Fibroblast of lung (primary cell): ENCODE measurements at regions not wholly inside any gene's neighbourhood (a gene's known extent, or its start where the extent isn't known, plus 50 kb on each side); places are given as distances from the start of the nearest gene placed in this dataset.

ENCODE experiments used
- CTCF ChIP-seq, 2 donors: IDR thresholded peaks in 1 of 2; conservative IDR thresholded peaks in 1 of 2; 1 replicate in 1 of 2; 2 replicates in 1 of 2; pipeline ENCODE4 v1.5.1; 2011 to 2012; ENCODE audit warnings: low read length in 2 of 2, control low read depth in 1 of 2, inconsistent platforms in 1 of 2, low read depth in 1 of 2, mild to moderate bottlenecking in 1 of 2
- EZH2 ChIP-seq: IDR thresholded peaks from 2 replicates; pipeline ENCODE4 v1.5.1; 2012; ENCODE audit warnings: low read length, control low read depth, mild to moderate bottlenecking; ENCODE audit errors: missing control alignments

DNA sequence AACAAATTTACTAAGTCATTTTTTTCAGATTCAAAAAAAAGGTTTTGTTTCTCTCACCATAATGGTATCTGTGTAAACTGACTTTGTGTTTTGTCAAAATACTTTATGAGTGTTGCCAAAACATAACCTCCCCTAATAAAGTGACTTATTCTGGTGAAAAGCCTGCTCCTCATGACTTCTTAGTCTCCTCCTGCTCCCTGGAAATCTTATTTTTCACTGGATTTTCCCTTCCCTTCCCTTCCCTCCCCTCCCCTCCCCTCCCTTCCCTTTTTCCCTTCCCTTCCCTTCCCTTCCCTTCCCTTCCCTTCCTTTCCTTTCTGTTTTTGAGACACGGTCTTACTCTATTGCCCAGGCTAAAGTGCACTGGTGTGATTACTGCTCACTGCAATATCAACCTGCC is 650.1 kb upstream of the GHITM start:
- TF ChIP-seq CTCF (conservative IDR thresholded peaks at IDR 0.05 in 1 of 2, IDR thresholded peaks at IDR 0.05 in 1 of 2; ENCODE audit: low read depth in 1 of 2, low read length in 2 of 2): no peak
- no peak for TF ChIP-seq EZH2
